ENCODE measurements at regions not wholly inside any gene's neighbourhood (a gene's known extent, or its start where the extent isn't known, plus 50 kb on each side); places are given as distances from the start of the nearest gene placed in this dataset.

DNA sequence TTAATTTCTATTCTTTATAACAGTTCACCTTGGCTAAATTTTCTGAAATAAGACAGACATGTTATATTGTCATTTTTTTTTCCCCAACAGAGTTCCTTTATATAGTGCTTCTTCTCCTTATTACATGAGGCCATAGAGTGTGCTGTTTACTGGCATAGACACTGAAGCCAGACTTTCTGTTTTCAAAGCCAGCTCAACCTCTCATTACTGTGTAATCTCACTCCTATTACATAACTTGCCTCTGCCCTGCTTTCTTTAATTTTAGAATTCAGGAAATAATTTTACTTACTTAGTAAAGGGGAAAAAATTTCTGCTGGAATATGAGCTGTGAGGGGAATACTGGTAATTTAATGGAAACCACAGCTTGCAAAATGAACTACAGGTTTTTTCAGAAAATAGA is 1380.4 kb downstream of the SLITRK1 start:
- no peak overlapping the region for H2BK120ac ChIP-seq (ENCODE audit: low read depth, low read length)
- in situ Hi-C loops (cut with MboI; ENCODE audit: low sequenced_read_pairs): no loop called here
- H3K9ac ChIP-seq (ENCODE audit: low read depth, low read length): no peak overlapping the region
- H2AFZ ChIP-seq (replicated peaks; ENCODE audit: low read length, poor library complexity): no peak overlapping the region
- no peak overlapping the region for H3K4ac ChIP-seq (ENCODE audit: low read depth, low read length)
- no peaks in the 10 kb centered on the region for H3K36me3 ChIP-seq (ENCODE audit: control insufficient read depth, insufficient read depth, low read length)
- H4K91ac ChIP-seq (ENCODE audit: insufficient read depth, low read depth, low read length): no peak overlapping the region
- H4K8ac ChIP-seq (ENCODE audit: low read depth in 2 of 2, low read length in 2 of 2): no peak overlapping the region
- dilution Hi-C loops (cut with HindIII; ENCODE audit: low sequenced_read_pairs, unreplicated experiment): no loop called here
- no peak overlapping the region for H3K56ac ChIP-seq (ENCODE audit: extremely low read depth, insufficient read depth, low read length)
- H3K79me1 ChIP-seq (ENCODE audit: low read depth in 1 of 2, low read length in 2 of 2): no peaks in the 10 kb centered on the region
- ChIA-PET CTCF (interaction anchor here (0.6 kb wide), 1 partner anchor 235 kb away, joined by 3 read pairs; no protein-coding TSS in a partner anchor), POLR2A (ENCODE audit: unreplicated experiment) (no interaction called here)
- DNase-seq (no peak), ATAC-seq (ENCODE audit: low read depth) (no peak)
- no peak overlapping the region for H2AK9ac ChIP-seq (replicated peaks; ENCODE audit: low read depth, low read length, poor library complexity)
- BruUV-seq (replicated peaks): no TSS peak
- H2BK5ac ChIP-seq (ENCODE audit: low read depth, low read length, poor library complexity, severe bottlenecking): no peak overlapping the region
- TF ChIP-seq SMC3 (IDR thresholded peaks at IDR 0.05; ENCODE audit: low read depth, low read length) (no peak), CEBPB (IDR thresholded peaks at IDR 0.05; ENCODE audit: low read depth, low read length) (no peak), FOS (IDR thresholded peaks at IDR 0.05; ENCODE audit: low read depth, low read length) (no peak), POLR2A (IDR thresholded peaks at IDR 0.05; ENCODE audit: low read depth, low read length) (no peak), RFX5 (IDR thresholded peaks at IDR 0.05; ENCODE audit: low read depth, low read length) (no peak)
- TF ChIP-seq, protein P1, sequence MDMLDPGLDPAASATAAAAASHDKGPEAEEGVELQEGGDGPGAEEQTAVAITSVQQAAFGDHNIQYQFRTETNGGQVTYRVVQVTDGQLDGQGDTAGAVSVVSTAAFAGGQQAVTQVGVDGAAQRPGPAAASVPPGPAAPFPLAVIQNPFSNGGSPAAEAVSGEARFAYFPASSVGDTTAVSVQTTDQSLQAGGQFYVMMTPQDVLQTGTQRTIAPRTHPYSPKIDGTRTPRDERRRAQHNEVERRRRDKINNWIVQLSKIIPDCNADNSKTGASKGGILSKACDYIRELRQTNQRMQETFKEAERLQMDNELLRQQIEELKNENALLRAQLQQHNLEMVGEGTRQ (IDR thresholded peaks at IDR 0.05; ENCODE audit: low read depth, low read length): no peak
- TF ChIP-seq, protein P2, sequence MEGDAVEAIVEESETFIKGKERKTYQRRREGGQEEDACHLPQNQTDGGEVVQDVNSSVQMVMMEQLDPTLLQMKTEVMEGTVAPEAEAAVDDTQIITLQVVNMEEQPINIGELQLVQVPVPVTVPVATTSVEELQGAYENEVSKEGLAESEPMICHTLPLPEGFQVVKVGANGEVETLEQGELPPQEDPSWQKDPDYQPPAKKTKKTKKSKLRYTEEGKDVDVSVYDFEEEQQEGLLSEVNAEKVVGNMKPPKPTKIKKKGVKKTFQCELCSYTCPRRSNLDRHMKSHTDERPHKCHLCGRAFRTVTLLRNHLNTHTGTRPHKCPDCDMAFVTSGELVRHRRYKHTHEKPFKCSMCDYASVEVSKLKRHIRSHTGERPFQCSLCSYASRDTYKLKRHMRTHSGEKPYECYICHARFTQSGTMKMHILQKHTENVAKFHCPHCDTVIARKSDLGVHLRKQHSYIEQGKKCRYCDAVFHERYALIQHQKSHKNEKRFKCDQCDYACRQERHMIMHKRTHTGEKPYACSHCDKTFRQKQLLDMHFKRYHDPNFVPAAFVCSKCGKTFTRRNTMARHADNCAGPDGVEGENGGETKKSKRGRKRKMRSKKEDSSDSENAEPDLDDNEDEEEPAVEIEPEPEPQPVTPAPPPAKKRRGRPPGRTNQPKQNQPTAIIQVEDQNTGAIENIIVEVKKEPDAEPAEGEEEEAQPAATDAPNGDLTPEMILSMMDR (conservative IDR thresholded peaks at IDR 0.05; ENCODE audit: low read depth, low read length): no peak
- H4K5ac ChIP-seq (ENCODE audit: low read depth, low read length): no peak overlapping the region
- no peak overlapping the region for H2BK20ac ChIP-seq (ENCODE audit: low read depth, low read length)
- H3K4me1 ChIP-seq (ENCODE audit: control insufficient read depth, insufficient read depth, low read length): no peaks in the 10 kb centered on the region
- H4K20me1 ChIP-seq (ENCODE audit: insufficient read depth, low read length): no peaks in the 10 kb centered on the region
- no peak overlapping the region for H3K27ac ChIP-seq (ENCODE audit: insufficient read depth, low read length)
- H3K4me2 ChIP-seq (ENCODE audit: low read depth, low read length): no peak overlapping the region
- H3K23ac ChIP-seq (ENCODE audit: low read depth, low read length): no peak overlapping the region
- no peak overlapping the region for H2AK5ac ChIP-seq (ENCODE audit: low read depth, low read length)
- H3K14ac ChIP-seq (replicated peaks; ENCODE audit: low read depth, low read length): no peak overlapping the region
- no peaks in the 10 kb centered on the region for H3K9me1 ChIP-seq (ENCODE audit: insufficient read depth, low read length)
- H3K18ac ChIP-seq (ENCODE audit: low read depth, low read length): no peak overlapping the region
- no peak overlapping the region for H2BK15ac ChIP-seq (ENCODE audit: low read depth, low read length)
- intact Hi-C loops (cut with micrococcal nuclease): no loop called here
- H3K4me3 ChIP-seq (ENCODE audit: insufficient read depth, low read depth, low read length): no peak overlapping the region
- no peaks in the 10 kb centered on the region for H3K27me3 ChIP-seq (ENCODE audit: control insufficient read depth, insufficient read depth, low read length)
- no peaks in the 10 kb centered on the region for H3K9me3 ChIP-seq (ENCODE audit: control insufficient read depth, insufficient read depth, low read length)

Data from IMR-90 (cell line).